GM03348 (cell line): ENCODE measurements at regions not wholly inside any gene's neighbourhood (a gene's known extent, or its start where the extent isn't known, plus 50 kb on each side); places are given as distances from the start of the nearest gene placed in this dataset.

Experiments used
- DNase-seq: peaks from one replicate; pipeline ENCODE4 v3.0.0; 2012; ENCODE audit warnings: low spot score

DNA sequence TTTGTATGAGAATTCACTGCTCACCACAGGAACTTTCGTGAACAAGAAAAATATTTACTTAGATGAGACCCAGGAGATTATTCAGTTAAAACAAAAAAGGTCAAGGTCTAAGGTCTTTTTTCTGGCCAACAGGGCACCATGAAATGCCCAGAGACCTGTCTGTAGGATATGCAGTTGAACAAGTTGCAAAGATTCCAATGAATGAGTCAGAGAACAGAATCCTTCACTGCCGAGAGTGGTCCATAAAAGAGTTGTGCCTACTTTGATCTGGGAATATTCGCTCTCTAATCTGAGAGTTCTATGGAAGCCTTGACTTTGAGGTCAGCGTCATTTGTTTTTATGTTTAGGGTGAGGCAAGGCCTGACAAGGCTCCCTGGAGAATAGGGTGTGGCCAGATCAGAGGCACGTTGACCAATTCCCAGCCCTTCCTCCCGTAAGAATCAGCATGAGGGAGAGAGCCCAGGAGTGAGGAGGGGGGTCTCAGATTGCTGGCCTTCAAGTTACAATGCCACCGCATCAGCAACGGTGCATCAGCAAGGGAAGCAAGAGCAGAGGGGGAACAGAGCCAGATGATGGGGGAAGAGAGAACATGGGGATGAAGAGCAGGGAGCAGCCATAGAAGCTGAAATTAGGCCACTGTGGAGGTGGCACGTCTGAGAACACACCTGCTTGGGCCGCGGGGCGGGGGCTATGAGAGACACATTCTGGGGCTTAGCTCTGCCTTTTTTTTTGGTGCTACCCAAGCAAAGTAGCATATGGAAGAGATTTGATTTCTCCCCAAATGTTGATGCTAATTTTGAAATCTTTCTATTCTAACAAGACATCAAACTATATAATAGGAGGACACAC, 206.4 kb upstream of the RAB4A start:
- no peak for DNase-seq

DNA sequence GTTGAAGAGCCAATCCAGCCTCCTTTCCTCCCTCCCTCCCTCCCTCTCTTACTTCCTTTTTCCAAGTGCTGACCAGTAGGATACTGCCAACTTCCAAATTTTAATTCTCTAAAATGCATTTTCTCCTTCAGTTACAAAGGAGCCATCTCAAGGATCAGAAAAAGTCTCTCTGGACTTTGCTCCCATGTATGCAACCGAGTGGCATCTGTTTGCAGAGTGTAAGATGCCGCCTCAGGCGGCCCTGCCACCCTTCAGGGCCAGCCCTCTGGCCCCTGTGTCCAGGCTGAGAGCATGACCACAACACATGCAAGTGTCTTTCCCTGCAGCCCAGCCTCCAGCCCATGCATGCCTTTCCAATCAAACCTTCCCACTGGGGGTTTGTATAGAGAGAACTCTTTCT, 205.3 kb upstream of the RAB4A start:
- DNase-seq, result no peak

DNA sequence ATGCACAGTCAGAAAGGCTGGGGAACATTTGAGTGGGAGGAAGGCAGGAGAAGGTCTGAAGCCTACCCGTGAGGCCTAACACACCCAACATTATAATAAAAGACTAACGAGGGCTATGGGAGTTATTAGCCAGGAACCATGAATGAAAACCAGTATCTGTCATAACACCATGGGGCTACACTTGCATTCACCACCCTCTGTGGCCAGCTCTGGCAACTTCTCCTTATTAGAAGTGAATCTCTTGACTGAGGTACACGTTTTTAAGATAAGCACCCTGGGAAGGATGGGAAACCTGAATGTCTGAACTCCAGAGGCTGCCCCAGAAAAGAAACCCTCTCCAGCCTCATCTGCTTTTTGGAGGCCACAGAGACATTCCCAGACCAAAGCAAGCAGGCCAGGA, 204.3 kb upstream of the RAB4A start:
- DNase-seq, result no peak

DNA sequence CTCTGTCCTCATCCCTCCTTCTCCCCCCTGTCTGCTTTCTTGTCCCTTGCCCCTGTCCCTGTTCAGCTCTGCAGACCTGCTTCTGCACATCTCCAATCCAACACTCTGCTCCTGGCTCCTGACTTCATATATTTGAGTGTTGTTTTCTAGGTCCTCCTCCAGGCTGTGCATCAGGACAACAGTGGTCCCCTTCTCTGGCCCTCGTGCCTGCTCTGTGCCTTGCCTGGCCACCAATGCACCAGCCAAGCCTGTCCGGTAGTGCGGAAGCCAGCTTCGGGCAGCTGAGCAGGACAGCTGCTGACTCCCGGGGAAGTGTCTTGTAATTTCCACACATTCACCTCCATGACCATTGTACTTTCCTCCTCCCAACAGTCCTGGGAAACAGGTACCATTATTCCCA, 203.4 kb upstream of the RAB4A start:
- no peak for DNase-seq

DNA sequence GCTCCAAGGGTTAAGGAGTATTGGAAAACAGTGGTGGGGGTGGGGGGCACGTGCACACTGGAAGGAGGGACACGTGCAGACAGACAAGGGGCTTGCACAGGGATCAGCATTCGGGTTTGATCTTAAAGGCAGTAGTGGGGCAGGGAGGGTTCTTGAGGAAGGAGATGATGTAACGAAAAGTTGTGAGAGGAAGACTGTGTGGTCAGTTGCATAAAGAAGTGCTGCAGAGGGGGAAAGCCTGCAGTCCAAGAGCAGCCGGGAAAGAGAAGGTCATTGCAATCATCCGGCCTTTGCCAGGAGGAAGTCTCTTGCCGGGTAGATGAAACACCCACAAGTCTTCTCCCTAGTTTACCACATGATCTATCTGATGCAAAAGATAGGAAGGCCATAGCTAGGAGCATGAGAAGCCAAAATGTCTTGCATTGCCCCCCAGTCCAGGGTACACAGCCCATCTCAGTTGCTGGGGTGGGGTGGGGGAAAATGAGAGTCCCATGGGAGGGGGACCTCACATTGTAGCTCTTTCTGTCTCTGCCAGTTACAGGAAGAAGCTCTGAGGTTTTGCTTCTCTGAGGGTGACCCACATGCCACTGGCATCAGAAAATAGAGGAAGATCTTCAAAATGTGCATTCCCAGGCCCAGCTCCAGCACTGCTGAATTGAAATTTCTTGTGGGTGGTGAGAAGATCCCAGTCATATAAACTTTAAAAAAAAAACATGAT, 202.5 kb upstream of the RAB4A start:
- DNase-seq, result no peak

DNA sequence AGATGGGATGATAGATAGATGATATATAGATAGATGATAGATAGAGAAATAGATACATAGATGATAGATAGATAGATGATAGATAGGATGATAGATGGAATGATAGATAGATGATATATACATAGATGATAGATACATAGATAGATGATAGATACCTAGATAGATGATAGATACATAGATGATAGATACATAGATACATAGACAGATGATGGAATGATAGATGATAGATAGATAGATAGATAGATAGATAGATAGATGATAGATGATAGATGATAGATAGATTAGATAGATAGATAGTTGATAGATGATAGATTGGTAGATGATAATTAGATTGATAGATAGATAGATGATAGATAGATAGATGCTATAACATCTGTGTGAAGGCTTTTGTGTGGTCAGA, 201.7 kb upstream of the RAB4A start:
- DNase-seq, result no peak

DNA sequence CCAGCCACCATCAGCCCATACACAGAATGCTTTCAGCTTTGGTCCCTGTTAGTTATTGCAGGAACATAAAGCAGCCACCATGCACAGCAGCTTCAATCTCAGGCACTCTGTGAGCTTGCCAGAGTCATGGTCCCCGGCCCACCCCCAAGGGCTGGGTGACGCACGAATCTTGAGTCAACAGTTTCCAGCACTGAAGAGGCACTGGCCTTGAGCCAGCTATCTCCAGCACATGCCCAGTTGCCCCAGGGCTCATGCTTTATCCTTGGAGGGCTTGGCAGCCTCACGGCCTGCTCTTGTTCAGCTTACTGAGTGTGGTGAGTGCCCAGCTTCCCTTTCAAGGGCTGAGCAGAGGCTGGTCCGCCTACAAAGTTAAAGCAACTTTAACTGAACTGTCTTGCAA, 200.7 kb upstream of the RAB4A start:
- no peak for DNase-seq

DNA sequence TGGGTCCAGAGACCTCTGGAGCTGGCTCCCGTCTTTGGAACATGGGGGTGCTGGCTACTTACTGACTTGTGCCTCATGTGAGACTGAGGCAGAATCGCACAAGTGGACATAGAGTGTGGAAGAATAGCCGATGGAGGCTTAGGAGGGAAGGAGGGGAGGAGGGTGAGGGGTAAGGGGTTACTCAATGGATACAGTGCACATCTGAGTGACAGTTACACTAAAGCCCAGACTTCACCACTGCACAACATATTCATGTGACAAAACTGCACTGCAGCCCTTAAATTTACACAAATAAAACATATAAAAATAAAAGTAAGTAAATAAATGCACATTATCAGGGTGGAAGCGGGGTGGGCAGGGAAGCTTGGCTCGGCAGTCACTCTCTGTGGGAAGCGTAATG, 197.7 kb upstream of the RAB4A start:
- DNase-seq, result no peak

DNA sequence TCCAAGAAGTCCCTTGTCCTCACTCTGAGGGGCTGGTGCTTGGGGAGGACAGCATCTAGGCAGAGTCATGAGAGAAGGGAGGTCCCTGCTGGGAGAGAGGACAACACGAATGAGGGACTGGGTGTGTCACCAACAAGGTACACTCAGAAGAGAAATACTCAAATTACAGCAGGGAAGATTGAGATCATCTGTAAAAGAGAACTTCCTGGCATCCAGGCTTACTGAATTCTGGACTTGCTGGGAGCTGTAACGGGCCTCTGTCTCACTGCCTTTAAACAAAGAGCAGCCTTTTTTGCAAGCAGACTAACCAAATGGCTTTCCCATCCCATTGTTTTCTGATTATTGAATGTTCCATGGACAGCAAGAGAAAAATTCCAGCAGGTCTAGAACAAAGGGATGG, 195.7 kb upstream of the RAB4A start:
- DNase-seq, result no peak

DNA sequence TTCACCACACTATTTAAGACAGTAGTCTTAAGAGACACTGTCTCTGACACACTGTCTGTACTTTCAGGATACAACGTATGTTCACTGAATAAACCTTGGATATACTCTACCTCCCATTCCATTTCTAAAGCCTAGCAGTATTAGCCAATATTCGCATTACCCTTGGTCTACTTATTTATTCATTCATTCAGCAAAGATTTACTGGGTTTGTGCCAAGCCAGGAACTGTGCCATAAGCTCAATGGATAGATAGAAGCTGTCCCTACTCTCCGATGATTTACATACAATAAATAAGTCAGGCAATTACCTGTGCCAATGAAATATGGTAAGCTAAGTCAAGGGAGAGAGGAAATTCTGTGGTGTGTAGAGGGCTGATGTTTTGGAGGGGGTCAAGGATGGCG, 195.2 kb upstream of the RAB4A start:
- no peak for DNase-seq

DNA sequence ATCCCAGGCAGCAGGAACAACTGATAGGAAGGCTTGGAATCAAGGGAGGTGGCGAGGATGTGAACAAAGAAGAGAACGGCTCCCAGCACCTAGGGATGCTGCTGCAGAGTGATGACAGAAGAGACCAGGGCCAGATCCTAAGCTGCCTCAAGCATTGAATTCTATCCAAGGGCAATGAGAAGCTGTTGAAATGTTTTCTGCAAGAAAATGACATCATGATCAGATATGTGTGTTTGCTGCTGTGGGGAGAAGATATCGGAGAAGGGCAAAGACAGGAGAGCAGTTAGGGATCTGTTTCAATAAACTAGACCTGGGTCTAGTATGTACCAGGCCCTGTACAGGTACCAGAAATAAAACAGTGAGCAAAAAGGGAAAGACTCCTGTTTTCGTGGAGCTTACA, 194.7 kb upstream of the RAB4A start:
- DNase-seq, result no peak

DNA sequence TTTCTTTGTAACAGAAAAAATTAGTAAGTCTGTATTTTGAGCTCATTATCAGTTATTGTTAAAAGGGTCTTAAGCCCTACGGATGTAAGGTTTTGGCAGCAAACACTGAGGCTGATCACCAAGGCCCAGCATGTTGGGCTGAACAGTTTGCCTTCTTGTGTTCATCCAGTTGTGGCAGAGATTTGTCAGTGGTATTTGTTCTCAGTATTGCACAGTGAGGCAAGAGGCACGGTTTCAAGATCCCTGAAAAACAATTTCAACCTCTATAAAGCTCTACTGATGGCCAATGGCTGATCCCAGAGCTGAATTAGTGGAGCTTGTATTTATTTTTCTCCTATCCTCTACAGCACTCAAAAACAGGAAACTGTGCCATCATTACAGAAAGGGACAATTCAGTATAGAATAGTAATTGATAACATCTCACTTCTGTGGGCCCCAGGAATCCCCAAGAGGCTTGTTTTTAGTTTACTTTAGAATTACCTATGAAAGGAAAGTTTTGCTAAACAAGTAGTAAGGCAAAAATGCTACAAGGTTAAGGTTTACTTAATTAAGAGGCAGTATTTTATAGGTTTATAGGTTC, 191.8 kb upstream of the RAB4A start:
- no peak for DNase-seq

DNA sequence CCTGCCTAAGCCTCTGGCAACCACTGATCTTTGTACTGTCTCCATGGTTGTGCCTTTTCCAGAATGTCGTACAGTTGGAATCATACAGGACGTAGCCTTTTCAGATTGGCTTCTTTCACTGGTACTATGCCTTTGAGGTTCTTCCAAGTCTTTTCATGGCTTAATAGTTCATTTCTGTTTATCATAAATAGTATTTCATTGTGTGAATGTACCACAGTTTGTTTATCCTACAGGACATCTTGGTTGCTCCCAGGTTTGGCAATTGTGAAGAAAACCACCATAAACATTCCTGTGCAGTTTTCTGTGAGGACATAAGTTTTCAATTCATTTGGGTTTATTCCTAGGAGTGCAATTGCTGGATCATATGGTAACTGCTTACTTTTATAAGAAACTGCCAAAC, 190.6 kb upstream of the RAB4A start:
- DNase-seq, result no peak

DNA sequence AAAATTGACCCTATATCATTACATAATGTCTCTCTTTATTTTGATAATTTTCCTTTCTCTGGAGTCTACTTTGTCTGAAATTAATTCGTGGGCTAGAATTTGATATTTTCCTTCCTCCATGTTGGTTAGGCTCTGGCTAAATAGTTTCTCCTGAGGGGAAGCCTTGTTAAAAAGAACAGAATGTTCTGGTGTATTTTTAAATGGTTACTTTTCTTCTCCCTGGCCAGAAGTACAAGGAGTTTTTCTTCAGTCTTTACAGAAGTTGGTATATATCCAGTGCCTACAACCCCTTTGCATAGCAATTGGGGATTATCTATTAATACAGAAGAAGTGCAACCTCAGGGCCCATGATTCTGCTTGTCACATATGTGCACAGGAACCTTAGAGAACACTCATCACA, 185.6 kb upstream of the RAB4A start:
- DNase-seq, result no peak

DNA sequence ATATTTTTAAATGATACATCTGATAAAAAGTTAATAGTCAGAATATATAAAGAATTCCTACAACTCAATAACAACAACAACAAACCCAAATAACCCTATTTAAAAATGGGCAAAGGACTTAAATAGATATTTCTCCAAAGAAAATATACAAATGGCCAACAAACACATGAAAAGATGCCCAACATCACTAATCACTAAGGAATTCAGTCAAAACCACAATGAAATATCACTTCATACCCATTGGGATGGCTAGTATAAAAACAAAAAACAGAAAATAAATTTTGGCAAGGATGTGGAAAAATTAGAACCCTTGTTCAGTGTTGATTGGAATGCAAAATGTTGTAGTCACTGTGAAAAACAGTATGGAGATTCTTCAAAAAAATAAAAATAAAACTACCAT, 184.8 kb upstream of the RAB4A start:
- DNase-seq, result no peak

DNA sequence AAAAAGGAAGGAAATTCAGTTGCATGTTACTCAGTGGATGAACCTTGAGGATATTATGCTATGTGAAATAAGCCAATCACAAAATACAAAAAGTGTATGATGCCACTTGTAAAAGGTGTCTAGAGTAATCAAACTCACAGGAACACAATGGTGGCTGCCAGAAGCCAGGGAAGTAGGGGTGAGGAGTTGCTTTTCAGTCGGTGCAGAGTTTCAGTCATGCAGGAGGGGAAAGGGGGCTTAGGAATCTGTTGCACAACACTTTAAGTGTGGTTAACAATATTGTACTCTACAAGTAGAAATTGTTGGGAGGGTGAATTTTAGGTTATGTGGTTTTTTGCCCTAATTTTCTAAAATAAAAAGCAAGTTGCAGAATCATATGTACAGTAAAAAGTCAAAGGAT, 184.2 kb upstream of the RAB4A start:
- no peak for DNase-seq

DNA sequence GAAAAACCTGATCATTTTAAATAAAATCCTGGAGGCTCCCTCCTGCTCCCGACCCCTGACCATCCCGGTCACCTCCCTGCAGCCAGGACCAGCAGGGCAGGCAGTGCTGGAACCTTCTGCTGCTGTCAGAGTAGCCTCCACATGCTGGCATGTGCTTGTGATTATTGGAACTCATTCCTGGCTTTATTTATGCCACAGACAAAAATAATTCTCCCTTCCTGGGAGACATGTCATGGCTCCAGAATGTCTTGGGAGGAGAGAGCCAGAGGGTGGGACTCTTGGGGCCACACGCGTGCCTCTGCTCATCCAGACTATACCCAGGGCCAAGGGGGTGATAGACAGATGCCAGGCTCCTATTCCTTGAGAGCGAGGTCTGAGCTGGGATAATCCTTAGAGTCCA, 183.6 kb upstream of the RAB4A start:
- DNase-seq, result no peak

DNA sequence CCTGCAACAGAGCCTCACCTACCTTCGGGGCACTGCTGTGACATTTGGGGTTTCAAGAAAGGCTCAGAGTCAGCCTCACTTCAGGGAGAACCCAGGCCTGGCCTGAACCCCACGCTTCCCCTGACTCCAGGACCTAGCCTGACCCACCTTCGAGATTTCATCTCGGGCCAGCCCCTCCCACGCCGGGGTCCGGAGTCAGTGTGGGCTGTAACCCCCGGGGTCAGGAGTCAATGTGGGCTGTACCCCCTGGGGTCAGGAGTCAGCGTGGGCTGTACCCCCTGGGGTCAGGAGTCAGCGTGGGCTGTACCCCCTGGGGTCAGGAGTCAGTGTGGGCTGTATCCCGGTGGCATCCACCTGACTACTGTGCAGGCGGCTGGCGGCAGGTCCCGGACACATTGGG, 183.0 kb upstream of the RAB4A start:
- DNase-seq, result no peak

DNA sequence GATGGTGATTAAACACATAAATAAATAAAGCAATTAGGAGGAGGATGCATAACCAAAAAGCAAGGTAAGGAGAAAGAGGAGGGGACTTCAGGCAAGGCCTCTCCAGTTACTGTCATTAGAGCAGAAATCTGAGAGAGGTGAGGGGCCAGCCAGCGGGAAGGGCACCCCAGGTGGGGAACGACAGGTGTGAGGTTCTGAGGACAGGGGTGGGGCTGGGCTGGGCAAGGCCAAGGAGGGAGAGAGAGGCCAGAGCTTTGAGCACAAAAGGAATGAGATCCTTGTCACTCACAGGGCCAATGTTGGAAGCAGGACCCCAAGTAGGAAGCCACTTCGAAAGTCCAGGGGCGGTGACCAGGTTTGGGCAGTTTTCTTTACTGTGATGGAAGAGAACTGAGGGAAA, 182.2 kb upstream of the RAB4A start:
- no peak for DNase-seq

DNA sequence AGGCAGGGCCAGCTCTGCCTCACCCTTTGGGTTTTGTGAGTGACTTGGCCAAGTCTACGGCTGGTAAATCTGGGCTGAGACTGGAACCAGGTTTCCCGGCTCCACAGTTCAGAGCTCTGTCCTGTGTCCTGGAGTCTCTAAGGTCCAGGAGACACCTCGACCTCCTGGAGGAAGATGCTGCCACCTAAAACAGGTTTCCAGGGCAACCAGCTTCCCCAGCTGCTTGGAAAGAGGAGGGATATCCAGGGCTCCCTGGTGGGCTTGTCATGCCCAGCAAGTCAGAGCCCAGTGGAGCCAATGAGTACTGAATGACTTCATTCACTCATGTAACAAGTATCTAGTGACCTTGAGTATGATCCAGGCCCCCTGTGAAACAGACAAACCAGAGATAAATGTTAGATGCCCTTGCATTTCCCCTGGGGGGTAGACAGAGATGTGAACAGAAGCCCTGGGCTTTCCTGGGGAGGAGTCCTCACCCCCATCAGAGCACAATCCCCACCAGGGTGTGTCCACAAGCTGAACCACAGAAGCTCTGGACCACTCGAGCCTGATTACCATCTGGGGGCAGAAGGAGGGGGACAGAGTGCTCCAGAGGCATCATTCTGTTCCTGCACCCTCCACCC, 181.2 kb upstream of the RAB4A start:
- DNase-seq, result no peak

DNA sequence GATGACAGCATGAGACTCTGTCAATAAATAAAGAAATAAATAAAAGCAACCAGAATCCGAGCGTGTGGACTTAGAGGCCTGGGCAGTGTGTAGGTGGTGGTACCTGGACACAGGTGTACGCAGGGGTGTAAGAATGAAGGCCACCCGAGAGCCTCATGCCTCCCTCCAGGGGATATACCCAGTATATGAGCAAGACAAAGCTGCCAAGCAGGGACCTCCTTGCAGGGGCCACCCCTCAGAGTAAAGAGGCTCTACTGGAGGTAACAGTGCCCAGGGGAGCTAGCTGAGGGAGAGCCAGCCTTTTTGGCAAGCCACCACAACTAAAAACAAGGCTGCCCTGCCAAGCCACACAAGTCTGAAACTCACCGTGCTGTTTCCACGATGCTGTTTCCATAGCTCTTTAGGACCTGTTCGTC, 179.2 kb upstream of the RAB4A start:
- DNase-seq, result no peak

DNA sequence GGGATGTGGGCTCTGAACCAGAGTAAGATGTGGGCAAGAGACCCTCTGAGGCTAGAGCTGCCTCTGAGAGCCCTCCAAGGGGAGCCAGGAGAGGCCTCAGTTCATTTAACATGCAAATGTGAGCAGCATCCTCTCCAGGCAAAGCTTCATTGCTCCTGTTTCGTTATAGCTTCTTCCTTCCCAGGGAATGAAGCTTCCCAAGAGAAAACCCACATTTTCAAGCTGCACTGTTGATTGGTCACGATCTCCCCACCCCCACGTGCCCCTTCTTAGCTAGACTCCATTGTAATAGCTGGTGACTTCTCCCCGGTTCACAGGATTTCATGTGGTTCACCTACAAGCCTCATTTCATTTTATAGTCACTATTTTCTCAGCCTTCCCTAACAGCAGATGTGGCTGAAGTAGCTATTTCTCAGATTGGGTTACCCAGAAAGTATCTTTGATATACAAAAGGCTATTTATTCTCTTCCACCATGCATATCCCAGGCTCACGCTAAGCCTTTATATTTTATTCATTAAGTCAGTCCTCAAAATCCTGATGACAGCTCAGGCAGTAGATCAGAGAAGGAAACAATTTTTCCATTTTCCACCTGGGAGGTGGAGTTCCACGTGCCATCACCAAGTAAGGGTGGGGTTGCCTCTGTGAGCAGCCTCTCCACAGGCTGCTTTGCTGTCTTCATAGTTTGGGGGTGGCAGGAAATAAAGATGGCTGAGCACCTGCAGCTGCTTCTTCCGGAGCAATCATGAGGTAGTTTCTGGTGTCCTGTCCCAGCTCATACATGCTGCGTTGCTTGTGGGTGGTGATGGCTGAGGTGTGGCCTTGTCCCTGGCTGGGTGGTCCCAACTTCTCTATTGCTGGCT, 178.3 kb upstream of the RAB4A start:
- no peak for DNase-seq
